Activated T-helper 2 cell treated with anti-CD3 and anti-CD28 coated beads, Interferon-gamma antibody, Interleukin-2, Interleukin-4, amounts not matched to agents 10 μg/mL and 5 μg/mL and 100 μg/mL, durations not matched to agents 14 hours and 24 hours and 36 hours (primary cell): ENCODE measurements at regions not wholly inside any gene's neighbourhood (a gene's known extent, or its start where the extent isn't known, plus 50 kb on each side); places are given as distances from the start of the nearest gene placed in this dataset.
"Not testable (repeated sequence)": the region's sequence is repeated elsewhere in the genome, so short reads cannot be mapped to it uniquely, and the experiment has no call there.

Experiments used
- DNase-seq: peaks from one replicate; pipeline ENCODE4 v3.0.0; 2021; ENCODE audit warnings: low spot score
- H3K27ac Mint-ChIP-seq: one replicate; pipeline ENCODE4 v1.8.0; 2021; ENCODE audit warnings: mixed read lengths
- H3K27me3 Mint-ChIP-seq: one replicate; pipeline ENCODE4 v1.8.0; 2021; ENCODE audit warnings: low read depth, mixed read lengths
- H3K36me3 Mint-ChIP-seq: one replicate; pipeline ENCODE4 v1.8.0; 2021; ENCODE audit warnings: low read depth, mixed read lengths
- H3K4me1 Mint-ChIP-seq: one replicate; pipeline ENCODE4 v1.8.0; 2021; ENCODE audit warnings: low read depth, mixed read lengths
- H3K4me3 Mint-ChIP-seq: one replicate; pipeline ENCODE4 v1.8.0; 2021; ENCODE audit warnings: low read depth, mild to moderate bottlenecking, moderate library complexity, mixed read lengths
- H3K9me3 Mint-ChIP-seq: one replicate; pipeline ENCODE4 v1.8.0; 2021; ENCODE audit warnings: mixed read lengths
- intact Hi-C: fragments of 100-400 bp; cut with micrococcal nuclease; formaldehyde crosslinking; loops from one replicate; pipeline ENCODE4 v1.15.1; 2023

DNA sequence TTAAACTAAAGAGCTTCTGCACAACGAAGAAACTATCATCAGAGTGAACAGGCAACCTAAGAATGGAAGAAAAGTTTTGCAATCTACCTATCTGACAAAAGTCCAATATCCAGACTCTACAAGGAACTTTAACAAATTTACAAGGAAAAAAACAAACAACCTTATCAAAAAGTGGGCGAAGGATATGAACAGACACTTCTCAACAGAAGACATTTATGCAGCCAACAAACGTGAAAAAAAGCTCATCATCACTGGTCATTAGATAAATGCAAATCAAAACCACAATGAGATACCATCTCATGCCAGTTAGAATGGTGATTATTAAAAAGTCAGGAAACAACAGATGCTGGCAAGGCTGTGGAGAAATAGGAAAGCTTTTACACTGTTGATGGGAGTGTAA is 55.5 kb upstream of the XPO1 start:
- DNase-seq, H3K27ac Mint-ChIP-seq, intact Hi-C loops, H3K4me3 Mint-ChIP-seq, H3K9me3 Mint-ChIP-seq, H3K36me3 Mint-ChIP-seq, H3K4me1 Mint-ChIP-seq: not testable (repeated sequence)
- peaks cover 10% of the 10 kb centered on the region for H3K27me3 Mint-ChIP-seq

GRCh38 chr2:61590214-61590613 is 52.1 kb upstream of the XPO1 start:
- H3K4me3 Mint-ChIP-seq: no peak overlapping the region
- H3K9me3 Mint-ChIP-seq: no peaks in the 10 kb centered on the region
- peaks cover 10% of the 10 kb centered on the region for H3K27me3 Mint-ChIP-seq
- H3K36me3 Mint-ChIP-seq: no peaks in the 10 kb centered on the region
- H3K4me1 Mint-ChIP-seq: no peaks in the 10 kb centered on the region
- H3K27ac Mint-ChIP-seq: no peak overlapping the region
- intact Hi-C loops: no loop called here
- no peak for DNase-seq

DNA sequence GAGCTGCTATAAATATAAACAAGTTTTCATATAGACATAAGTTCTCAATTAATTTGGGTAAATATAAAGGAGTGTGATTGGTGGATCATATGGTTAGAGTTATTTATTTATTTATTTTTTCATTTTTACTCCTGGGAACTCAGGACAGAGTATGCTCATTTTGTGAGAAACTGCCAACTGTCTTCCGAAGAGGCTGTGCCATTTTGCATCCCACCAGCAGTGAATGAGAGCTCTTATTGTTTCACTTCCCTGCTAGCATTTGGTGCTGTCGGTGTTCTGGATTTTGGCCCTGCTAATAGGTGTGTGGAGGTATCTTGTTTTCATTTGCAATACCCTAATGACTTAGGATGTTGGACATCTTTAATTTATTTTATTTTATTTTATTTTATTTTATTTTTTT is 50.4 kb upstream of the XPO1 start:
- Mint-ChIP-seq H3K4me1 (no peaks in the 10 kb centered on the region), H3K27ac (no peak overlapping the region), H3K27me3 (peaks cover 8% of the 10 kb centered on the region), H3K36me3 (no peaks in the 10 kb centered on the region), H3K9me3 (no peaks in the 10 kb centered on the region), H3K4me3 (no peak overlapping the region)
- intact Hi-C loops: no loop called here
- DNase-seq: no peak
